ENCODE measurements at regions not wholly inside any gene's neighbourhood (a gene's known extent, or its start where the extent isn't known, plus 50 kb on each side); places are given as distances from the start of the nearest gene placed in this dataset.
"Not testable (repeated sequence)": the region's sequence is repeated elsewhere in the genome, so short reads cannot be mapped to it uniquely, and the experiment has no call there.

DNA sequence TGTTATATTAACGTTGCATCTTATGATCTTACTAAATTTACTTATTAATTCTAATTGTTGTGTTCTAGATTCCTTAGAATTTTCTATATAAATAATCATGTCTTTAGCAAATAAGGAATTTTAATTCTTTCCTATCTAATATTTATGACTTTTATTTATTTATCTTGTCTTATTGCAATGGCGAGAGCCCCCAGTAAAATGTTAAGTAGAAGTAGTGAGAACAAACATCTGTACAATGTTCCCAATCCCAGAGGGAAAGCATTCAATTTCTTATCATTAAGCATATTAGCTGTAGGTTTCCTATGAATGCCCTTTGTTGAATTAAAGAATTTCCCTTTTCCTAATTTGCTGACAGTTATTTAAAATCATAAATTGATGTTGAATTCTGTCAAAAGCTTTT lies 203.7 kb upstream of the OTX2 start:
- Histone ChIP-seq H3K27ac (no peak overlapping the region), H3K4me1 (no peaks in the 10 kb centered on the region), H3K9me3 (replicated peaks in 1 of 11) (peaks cover 3 to 27% (median 17%) of the 10 kb centered on the region in 11 experiments; a peak in 16 of 22 replicates), H3K36me3 (no peaks in the 10 kb centered on the region), H4K20me1 (no peaks in the 10 kb centered on the region), H3K4me3 (no peak overlapping the region), H3K9ac (no peak overlapping the region), H3K27me3 (no peaks in the 10 kb centered on the region), H3K4me2 (no peak overlapping the region)
- no peak for TF ChIP-seq Cebpa-rat (IDR thresholded peaks at IDR 0.05)

GRCh38 chr14:57009585-57010515 lies 199.6 kb upstream of the OTX2 start:
- peaks cover 0 to 9% (median 0%) of the 10 kb centered on the region in 10 experiments; a peak in 2 of 20 replicates for H3K4me1 ChIP-seq
- no peak overlapping the region for H3K4me2 ChIP-seq
- no peak overlapping the region for H3K9ac ChIP-seq
- no peak overlapping the region for H3K4me3 ChIP-seq
- H3K9me3 ChIP-seq (replicated peaks in 1 of 11) = peaks cover 3 to 27% (median 17%) of the 10 kb centered on the region in 11 experiments; a peak in 16 of 22 replicates
- no peaks in the 10 kb centered on the region for H3K36me3 ChIP-seq
- no peak for TF ChIP-seq Cebpa-rat (IDR thresholded peaks at IDR 0.05)
- H4K20me1 ChIP-seq = no peaks in the 10 kb centered on the region
- no peak overlapping the region for H3K27ac ChIP-seq
- H3K27me3 ChIP-seq = no peaks in the 10 kb centered on the region

DNA sequence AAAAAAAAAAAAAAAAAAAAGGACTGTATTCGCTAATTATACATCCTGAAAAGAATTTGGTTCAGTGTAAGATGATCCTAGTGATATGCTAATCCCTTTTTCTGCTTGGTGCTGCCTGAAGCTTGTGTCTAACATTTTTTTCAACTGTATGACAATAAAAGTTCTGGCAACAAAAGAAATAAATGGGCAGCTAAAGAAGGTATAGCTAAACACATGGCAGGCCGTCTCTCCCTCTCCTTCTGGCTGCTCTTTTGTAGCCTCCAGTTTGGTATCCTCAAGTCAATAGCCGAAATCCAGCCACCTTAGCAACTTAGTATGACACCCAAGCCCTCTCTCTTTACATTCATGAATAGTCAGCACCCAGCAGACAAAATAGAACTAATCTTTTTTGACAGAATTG lies 198.3 kb upstream of the OTX2 start:
- Histone ChIP-seq H3K27ac (no peak overlapping the region), H3K9me3 (replicated peaks in 1 of 11) (peaks cover 3 to 16% (median 9%) of the 10 kb centered on the region in 11 experiments; a peak in 14 of 22 replicates), H3K9ac (no peak overlapping the region), H3K27me3 (no peaks in the 10 kb centered on the region), H3K4me3 (no peak overlapping the region), H3K36me3 (no peaks in the 10 kb centered on the region), H4K20me1 (no peaks in the 10 kb centered on the region), H3K4me2 (no peak overlapping the region), H3K4me1 (peaks cover 0 to 9% (median 0%) of the 10 kb centered on the region in 10 experiments; a peak in 2 of 20 replicates)
- TF ChIP-seq Cebpa-rat (IDR thresholded peaks at IDR 0.05) = no peak

DNA sequence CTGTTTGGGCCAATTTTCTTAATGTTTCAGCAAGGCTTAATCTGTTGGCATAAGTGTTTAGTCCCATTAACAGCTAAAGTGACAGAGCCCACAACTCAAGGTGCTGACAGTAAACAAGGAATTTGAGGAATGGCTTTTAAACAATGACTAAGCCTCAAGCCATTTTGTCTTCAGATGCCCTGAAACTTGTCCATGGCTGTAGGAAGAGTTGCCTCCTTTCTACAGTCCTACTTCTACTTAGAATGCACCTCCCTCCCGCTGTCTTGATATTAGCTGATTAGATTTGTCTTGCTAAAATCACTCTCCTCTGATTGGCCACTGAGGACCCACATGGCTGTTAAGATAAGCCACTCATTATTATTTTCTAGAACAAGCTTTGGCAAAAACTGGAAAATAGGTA lies 188.4 kb upstream of the OTX2 start:
- Histone ChIP-seq H3K9me3 (replicated peaks in 1 of 11) (no peaks in the 10 kb centered on the region), H3K9ac (no peak overlapping the region), H4K20me1 (no peaks in the 10 kb centered on the region), H3K36me3 (no peaks in the 10 kb centered on the region), H3K27me3 (no peaks in the 10 kb centered on the region), H3K4me1 (no peaks in the 10 kb centered on the region), H3K4me3 (no peak overlapping the region), H3K4me2 (no peak overlapping the region), H3K27ac (no peak overlapping the region)
- TF ChIP-seq Cebpa-rat (IDR thresholded peaks at IDR 0.05) = no peak

GRCh38 chr14:56996721-56997399 lies 186.6 kb upstream of the OTX2 start:
- no peak for TF ChIP-seq Cebpa-rat (IDR thresholded peaks at IDR 0.05)
- H3K9ac ChIP-seq = no peak overlapping the region
- no peak overlapping the region for H3K4me3 ChIP-seq
- H3K4me2 ChIP-seq = no peak overlapping the region
- no peaks in the 10 kb centered on the region for H3K4me1 ChIP-seq
- no peaks in the 10 kb centered on the region for H3K36me3 ChIP-seq
- H3K9me3 ChIP-seq (replicated peaks in 1 of 11) = no peaks in the 10 kb centered on the region; a peak in 1 of 22 replicates
- no peaks in the 10 kb centered on the region for H4K20me1 ChIP-seq
- no peaks in the 10 kb centered on the region for H3K27me3 ChIP-seq
- H3K27ac ChIP-seq = no peak overlapping the region

- Histone ChIP-seq H3K9ac (no peak overlapping the region), H3K9me3 (replicated peaks in 1 of 11) (peaks cover 7 to 14% (median 12%) of the 10 kb centered on the region in 11 experiments; a peak in 16 of 22 replicates), H3K27ac (no peak overlapping the region), H4K20me1 (no peaks in the 10 kb centered on the region), H3K36me3 (no peaks in the 10 kb centered on the region), H3K4me2 (no peak overlapping the region), H3K27me3 (no peaks in the 10 kb centered on the region), H3K4me1 (no peaks in the 10 kb centered on the region), H3K4me3 (no peak overlapping the region)
- TF ChIP-seq Cebpa-rat (IDR thresholded peaks at IDR 0.05) = no peak
Observed at GRCh38 chr14:56995010-56995409, 184.7 kb upstream of the OTX2 start.

DNA sequence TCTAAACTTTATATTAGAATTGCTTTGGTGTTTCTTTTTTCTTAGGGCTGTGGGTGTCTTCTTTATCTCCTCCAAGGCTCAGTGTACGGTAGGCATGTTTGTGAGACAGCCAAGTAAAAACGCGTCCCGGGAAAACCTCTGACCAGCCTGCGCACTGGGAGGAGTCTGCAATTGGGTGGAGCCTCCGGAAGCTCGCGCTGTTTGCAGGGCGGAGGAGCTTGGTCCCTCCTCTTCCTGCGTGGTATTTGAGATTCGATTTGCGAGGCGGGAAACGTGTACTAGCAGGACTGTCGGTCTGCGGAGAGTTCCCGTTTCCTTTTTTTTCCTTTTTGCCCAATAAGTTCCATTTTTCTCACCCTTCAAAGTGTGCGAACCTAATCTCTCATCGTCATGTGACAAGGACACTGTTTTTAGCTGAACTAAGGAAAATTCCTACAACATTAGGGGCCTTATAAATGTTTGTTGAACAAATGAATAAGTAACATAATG lies 182.1 kb upstream of the OTX2 start:
- no peaks in the 10 kb centered on the region for H4K20me1 ChIP-seq
- H3K9ac ChIP-seq = no peak overlapping the region
- H3K4me1 ChIP-seq = no peaks in the 10 kb centered on the region
- H3K4me3 ChIP-seq = no peak overlapping the region
- no peaks in the 10 kb centered on the region for H3K36me3 ChIP-seq
- H3K27ac ChIP-seq = no peak overlapping the region
- no peak for TF ChIP-seq Cebpa-rat (IDR thresholded peaks at IDR 0.05)
- H3K9me3 ChIP-seq (replicated peaks in 1 of 11) = peaks cover 7 to 17% (median 12%) of the 10 kb centered on the region in 11 experiments; a peak in 16 of 22 replicates
- no peaks in the 10 kb centered on the region for H3K27me3 ChIP-seq
- H3K4me2 ChIP-seq = no peak overlapping the region

GRCh38 chr14:56990991-56991627 lies 180.8 kb upstream of the OTX2 start:
- not testable (repeated sequence) for H3K9ac ChIP-seq, H3K36me3 ChIP-seq, H3K4me1 ChIP-seq, H3K4me3 ChIP-seq, H3K4me2 ChIP-seq, H3K27ac ChIP-seq, H4K20me1 ChIP-seq, H3K27me3 ChIP-seq
- H3K9me3 ChIP-seq (replicated peaks in 1 of 11) = peaks cover 7 to 17% (median 12%) of the 10 kb centered on the region in 11 experiments; a peak in 16 of 22 replicates

DNA sequence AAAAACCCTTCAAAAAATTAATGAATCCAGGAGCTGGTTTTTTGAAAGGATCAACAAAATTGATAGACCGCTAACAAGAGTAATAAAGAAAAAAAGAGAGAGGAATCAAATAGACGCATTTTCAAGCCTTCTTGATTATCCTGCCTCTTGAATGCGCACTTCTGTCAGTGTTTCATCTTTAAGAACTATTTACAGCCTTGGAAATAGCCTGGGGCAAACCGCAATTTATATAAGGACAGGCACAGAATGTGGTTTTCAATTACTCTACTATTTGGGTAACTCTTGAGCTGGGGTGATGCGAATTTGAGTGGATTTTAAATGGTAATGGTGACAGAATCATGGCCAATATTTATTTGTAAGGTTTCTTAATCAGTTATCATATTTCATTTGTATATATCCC lies 179.1 kb upstream of the OTX2 start:
- H3K9me3 ChIP-seq (replicated peaks in 1 of 11) = peaks cover 7 to 17% (median 12%) of the 10 kb centered on the region in 11 experiments; a peak in 16 of 22 replicates
- H4K20me1 ChIP-seq = no peaks in the 10 kb centered on the region
- no peaks in the 10 kb centered on the region for H3K27me3 ChIP-seq
- no peak overlapping the region for H3K4me3 ChIP-seq
- no peak overlapping the region for H3K4me2 ChIP-seq
- no peaks in the 10 kb centered on the region for H3K36me3 ChIP-seq
- no peak overlapping the region for H3K9ac ChIP-seq
- no peak overlapping the region for H3K27ac ChIP-seq
- H3K4me1 ChIP-seq = no peaks in the 10 kb centered on the region
- TF ChIP-seq Cebpa-rat (IDR thresholded peaks at IDR 0.05) = no peak
